ENCODE measurements at regions not wholly inside any gene's neighbourhood (a gene's known extent, or its start where the extent isn't known, plus 50 kb on each side); places are given as distances from the start of the nearest gene placed in this dataset.

GRCh38 chr17:68749349-68750207, 148.4 kb upstream of the FAM20A start:
- no peak for DNase-seq (ENCODE audit: low read depth, low spot score)
- no peaks in the 10 kb centered on the region for H3K4me1 ChIP-seq (ENCODE audit: control insufficient read depth, insufficient read depth, low read length)
- no TSS peak for BruUV-seq (replicated peaks)
- no peak overlapping the region for H3K27ac ChIP-seq (ENCODE audit: low read length)
- H3K27me3 ChIP-seq (ENCODE audit: control insufficient read depth, insufficient read depth, low read length), result no peaks in the 10 kb centered on the region
- H3K36me3 ChIP-seq (ENCODE audit: control insufficient read depth, insufficient read depth, low read length), result no peaks in the 10 kb centered on the region
- no peak for ATAC-seq
- in situ Hi-C loops (cut with HindIII; ENCODE audit: low pct_unique_long_range_greater_than_20kb, low sequenced_read_pairs) (no loop called here), intact Hi-C loops (cut with micrococcal nuclease; ENCODE audit: unreplicated experiment) (loop anchor here (10.0 kb wide), 1 partner anchor 285 kb away; no protein-coding TSS in a partner anchor)
- CTCF ChIA-PET, result no interaction called here
- POLR2A ChIA-PET, result no interaction called here
- no peaks in the 10 kb centered on the region for H3K9me3 ChIP-seq (ENCODE audit: control insufficient read depth, insufficient read depth, low read depth, low read length)
- no peak for TF ChIP-seq TCF7L2 (IDR thresholded peaks at IDR 0.05; ENCODE audit: low read depth, low read length)
- TF ChIP-seq, protein P1, sequence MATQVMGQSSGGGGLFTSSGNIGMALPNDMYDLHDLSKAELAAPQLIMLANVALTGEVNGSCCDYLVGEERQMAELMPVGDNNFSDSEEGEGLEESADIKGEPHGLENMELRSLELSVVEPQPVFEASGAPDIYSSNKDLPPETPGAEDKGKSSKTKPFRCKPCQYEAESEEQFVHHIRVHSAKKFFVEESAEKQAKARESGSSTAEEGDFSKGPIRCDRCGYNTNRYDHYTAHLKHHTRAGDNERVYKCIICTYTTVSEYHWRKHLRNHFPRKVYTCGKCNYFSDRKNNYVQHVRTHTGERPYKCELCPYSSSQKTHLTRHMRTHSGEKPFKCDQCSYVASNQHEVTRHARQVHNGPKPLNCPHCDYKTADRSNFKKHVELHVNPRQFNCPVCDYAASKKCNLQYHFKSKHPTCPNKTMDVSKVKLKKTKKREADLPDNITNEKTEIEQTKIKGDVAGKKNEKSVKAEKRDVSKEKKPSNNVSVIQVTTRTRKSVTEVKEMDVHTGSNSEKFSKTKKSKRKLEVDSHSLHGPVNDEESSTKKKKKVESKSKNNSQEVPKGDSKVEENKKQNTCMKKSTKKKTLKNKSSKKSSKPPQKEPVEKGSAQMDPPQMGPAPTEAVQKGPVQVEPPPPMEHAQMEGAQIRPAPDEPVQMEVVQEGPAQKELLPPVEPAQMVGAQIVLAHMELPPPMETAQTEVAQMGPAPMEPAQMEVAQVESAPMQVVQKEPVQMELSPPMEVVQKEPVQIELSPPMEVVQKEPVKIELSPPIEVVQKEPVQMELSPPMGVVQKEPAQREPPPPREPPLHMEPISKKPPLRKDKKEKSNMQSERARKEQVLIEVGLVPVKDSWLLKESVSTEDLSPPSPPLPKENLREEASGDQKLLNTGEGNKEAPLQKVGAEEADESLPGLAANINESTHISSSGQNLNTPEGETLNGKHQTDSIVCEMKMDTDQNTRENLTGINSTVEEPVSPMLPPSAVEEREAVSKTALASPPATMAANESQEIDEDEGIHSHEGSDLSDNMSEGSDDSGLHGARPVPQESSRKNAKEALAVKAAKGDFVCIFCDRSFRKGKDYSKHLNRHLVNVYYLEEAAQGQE (IDR thresholded peaks at IDR 0.05; ENCODE audit: insufficient read depth in 1 of 2, low read depth in 2 of 2, low read length in 1 of 2), result no peak
- no peak overlapping the region for H3K4me3 ChIP-seq (ENCODE audit: low read depth in 2 of 2, low read length in 2 of 2)

DNA sequence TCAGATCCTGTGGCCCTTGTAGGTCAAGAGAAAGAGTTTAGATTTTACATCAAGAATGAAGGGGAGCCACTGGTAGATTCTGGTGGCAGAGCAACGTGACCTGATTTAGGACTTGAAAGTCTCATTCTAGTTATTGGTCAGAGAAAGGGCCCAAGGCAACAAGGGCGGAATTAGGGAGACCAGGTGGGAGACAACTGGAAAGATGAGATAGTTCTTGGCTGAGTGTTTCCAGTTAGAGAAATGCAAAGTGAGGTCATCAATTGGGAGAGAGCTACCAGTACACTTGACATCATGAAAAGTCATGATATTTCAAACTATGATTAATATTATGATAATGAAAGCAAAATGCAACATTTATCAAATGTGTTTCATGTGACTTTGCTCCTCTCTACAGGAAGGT, 147.2 kb upstream of the FAM20A start:
- DNase-seq (ENCODE audit: low read depth, low spot score) (no peak), ATAC-seq (no peak)
- H3K36me3 ChIP-seq (ENCODE audit: control insufficient read depth, insufficient read depth, low read length), result no peaks in the 10 kb centered on the region
- no TSS peak for BruUV-seq (replicated peaks)
- no peaks in the 10 kb centered on the region for H3K9me3 ChIP-seq (ENCODE audit: control insufficient read depth, insufficient read depth, low read depth, low read length)
- intact Hi-C loops (cut with micrococcal nuclease; ENCODE audit: unreplicated experiment), result no loop called here
- H3K4me3 ChIP-seq (ENCODE audit: low read depth in 2 of 2, low read length in 2 of 2), result no peak overlapping the region
- no peak overlapping the region for H3K27ac ChIP-seq (ENCODE audit: low read length)
- in situ Hi-C loops (cut with HindIII; ENCODE audit: low pct_unique_long_range_greater_than_20kb, low sequenced_read_pairs), result no loop called here
- ChIA-PET POLR2A (no interaction called here), CTCF (no interaction called here)
- H3K27me3 ChIP-seq (ENCODE audit: control insufficient read depth, insufficient read depth, low read length), result no peaks in the 10 kb centered on the region
- TF ChIP-seq SIN3A (IDR thresholded peaks at IDR 0.05; ENCODE audit: borderline replicate concordance, insufficient read depth, low read depth, low read length), result no peak
- TF ChIP-seq, protein P1 (IDR thresholded peaks at IDR 0.05; ENCODE audit: insufficient read depth in 1 of 2, low read depth in 2 of 2, low read length in 1 of 2), result no peak
- no peak for TF ChIP-seq TCF7L2 (IDR thresholded peaks at IDR 0.05; ENCODE audit: low read depth, low read length)
- no peak for TF ChIP-seq POLR2AphosphoS5 (IDR thresholded peaks at IDR 0.05; ENCODE audit: low read depth, low read length)
- TF ChIP-seq, protein P2, sequence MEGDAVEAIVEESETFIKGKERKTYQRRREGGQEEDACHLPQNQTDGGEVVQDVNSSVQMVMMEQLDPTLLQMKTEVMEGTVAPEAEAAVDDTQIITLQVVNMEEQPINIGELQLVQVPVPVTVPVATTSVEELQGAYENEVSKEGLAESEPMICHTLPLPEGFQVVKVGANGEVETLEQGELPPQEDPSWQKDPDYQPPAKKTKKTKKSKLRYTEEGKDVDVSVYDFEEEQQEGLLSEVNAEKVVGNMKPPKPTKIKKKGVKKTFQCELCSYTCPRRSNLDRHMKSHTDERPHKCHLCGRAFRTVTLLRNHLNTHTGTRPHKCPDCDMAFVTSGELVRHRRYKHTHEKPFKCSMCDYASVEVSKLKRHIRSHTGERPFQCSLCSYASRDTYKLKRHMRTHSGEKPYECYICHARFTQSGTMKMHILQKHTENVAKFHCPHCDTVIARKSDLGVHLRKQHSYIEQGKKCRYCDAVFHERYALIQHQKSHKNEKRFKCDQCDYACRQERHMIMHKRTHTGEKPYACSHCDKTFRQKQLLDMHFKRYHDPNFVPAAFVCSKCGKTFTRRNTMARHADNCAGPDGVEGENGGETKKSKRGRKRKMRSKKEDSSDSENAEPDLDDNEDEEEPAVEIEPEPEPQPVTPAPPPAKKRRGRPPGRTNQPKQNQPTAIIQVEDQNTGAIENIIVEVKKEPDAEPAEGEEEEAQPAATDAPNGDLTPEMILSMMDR (IDR thresholded peaks at IDR 0.05), result no peak
- no peaks in the 10 kb centered on the region for H3K4me1 ChIP-seq (ENCODE audit: control insufficient read depth, insufficient read depth, low read length)
